HG03108 (cell line): ENCODE measurements at regions not wholly inside any gene's neighbourhood (a gene's known extent, or its start where the extent isn't known, plus 50 kb on each side); places are given as distances from the start of the nearest gene placed in this dataset.

Experiments used
- ATAC-seq: cut with Tn5 transposase; IDR thresholded peaks from one replicate; pipeline ENCODE4 v1.9.1; 2021; ENCODE audit warnings: moderate library complexity; ENCODE audit not compliant: unreplicated experiment

DNA sequence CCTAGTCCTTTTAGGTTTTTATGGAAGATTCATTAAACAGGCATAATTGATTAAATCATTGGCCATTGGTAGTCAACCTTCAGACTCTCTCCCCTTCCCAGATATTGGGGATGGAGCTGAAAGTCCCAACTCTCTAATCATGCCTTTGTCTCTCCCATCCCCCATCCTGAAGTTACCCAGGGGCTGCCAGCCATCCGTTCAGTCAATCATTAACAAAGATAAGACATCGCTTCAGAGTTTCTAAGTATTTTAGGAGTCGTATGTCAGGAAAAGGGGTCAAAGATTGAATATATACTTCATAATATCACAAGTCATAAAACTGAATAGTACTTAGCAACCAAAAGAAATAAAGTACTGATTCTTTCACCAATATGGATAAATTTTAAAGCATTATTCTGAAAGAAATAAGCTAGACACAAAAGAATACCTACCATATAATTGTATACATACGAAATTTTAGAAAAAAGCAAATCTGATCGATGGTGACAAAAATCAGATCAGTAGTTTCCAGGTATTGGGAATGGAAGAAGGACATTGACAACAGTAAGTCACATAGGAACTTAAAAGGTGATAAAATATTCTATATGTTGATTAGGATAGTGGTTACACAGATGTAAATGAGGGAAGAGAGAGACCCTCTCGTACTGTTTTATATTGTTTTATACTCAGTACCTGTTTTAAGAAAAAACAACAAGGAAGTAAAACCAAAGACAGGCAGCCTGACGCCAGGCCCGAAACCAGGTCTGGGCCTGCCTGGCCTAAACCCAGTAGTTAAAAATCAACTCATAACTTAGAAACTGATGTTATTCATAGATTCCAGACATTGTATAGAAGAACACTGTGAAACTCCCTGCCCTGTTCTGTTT lies 414.4 kb downstream of the DAD1 start:
- no peak for ATAC-seq

DNA sequence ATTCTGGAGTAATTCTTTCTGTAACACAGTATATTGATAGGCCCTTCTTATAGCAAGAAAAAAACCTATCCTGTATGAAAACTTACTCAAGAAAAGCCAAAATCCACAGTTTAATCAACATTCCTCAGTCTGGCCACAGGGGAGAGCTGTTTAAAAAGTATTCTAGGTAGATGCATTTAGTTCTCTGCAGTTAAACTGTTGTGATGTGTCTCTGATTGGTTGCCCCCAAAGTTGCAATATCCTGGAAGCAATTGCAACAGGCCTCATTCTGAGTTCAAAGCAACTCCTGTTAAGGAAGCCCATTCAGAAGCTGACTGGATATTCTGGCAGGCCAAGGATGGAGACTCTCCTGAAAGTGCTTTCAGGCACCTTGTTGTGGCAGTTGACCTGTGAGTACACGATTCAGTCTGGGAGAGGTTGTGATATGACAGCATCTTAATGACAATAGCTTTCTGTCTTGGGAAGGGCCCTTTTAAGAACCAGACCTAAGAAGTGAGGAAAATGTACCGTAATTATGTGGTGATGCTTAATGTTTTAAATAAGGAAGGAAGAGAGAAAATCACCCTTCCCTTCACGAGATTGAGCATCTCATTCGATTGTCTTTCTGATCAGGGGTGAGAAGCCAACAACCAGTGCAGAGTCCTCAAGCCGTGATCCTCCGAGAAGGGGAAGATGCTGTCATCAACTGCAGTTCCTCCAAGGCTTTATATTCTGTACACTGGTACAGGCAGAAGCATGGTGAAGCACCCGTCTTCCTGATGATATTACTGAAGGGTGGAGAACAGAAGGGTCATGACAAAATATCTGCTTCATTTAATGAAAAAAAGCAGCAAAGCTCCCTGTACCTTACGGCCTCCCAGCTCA lies 420.7 kb downstream of the DAD1 start:
- no peak for ATAC-seq

DNA sequence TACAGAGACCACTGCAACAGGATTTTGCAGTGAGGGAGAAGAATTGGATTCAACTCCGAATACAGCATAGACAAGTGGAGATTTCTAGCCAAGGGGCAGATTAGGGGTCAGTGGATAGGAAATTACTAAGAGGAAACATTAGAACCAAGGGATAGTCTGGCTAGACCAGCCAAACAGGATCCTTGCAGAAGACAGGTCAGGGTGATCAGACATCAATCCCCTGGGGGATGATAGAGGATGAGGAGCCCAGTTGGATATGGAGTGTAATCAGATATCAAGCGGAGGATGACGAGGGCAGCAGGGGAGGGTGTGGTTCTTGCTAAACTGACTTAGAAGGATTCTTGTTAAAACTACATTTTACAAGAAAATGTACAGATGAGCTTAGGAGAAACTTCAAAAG lies 424.4 kb downstream of the DAD1 start:
- ATAC-seq: no peak

GRCh38 chr14:22163051-22163450 lies 426.0 kb downstream of the DAD1 start:
- ATAC-seq: no peak

DNA sequence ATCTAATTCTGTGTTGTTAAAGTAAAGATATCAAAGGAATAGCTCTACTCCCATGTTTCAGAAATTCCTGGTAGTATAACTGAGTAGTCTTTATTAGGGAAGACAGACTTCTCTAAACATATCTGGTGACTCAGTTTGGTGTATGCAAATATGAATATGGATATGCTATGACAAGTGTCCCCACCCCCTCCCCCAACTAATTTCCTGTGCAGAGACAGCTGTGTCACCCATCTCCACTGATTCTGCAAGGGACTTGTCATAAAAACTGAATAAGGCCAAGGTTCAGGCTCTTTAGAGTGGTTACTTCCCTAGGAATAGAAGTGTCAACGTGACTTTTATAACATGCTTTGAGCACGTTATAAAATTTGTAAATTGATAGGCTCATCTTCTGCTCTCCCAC lies 429.1 kb downstream of the DAD1 start:
- ATAC-seq: no peak

GRCh38 chr14:22159099-22159498 lies 429.9 kb downstream of the DAD1 start:
- ATAC-seq: no peak

DNA sequence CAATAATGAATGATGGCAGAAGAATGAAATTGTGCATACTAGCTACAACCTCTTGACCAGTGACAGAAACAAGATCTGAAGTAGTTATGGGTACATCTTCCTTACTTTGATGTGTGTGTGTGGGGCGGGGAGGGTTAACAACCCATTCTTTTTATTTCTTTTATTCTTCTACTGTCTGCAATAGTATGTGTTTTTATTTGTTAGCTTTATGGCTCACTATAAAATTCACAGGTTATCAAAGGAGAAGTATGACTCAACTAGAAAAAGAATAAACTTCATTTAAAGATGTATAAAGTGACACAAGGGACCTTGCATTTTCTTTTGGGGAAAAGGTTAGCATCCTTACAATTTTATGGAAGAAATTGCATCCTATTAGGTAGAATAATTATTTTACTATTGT lies 430.5 kb downstream of the DAD1 start:
- ATAC-seq: no peak

- no peak for ATAC-seq
Observed at GRCh38 chr14:22155571-22155970, 433.5 kb downstream of the DAD1 start.

- no peak for ATAC-seq
Observed at GRCh38 chr14:22152903-22153302, 436.1 kb downstream of the DAD1 start.

DNA sequence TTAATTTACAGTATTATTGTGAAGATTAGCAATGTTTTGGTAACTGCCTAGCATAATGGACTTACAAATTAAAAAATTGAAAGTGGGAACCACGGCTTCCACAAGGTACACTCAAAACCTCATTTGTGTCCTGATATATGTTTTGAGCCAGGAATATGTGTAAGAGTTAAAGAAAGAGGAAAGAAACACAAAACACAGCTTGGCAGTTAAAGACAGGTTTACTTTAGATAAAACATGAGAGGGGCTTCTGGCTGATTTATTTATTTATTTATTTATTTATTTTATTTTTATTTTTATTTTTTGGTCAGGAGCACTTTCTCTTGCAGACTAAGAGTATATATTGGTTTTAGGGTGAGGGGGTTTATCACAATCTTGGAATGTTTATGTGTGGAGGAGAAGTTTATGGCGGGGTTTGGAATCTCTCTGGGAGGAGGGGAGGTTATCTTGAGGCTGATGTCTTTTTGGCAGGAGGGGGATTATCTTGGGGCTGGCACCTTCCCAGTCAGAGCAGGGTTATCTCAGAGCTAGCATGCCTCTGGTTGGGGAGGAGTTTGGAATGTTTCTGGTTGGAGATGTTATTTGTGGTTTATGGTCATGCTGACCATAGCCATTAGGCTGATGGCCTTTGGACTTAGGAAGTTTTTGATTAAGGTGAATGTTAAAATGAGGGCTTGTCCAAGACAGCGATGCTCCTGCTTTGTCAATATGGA lies 436.7 kb downstream of the DAD1 start:
- no peak for ATAC-seq

GRCh38 chr14:22151121-22151520 lies 437.9 kb downstream of the DAD1 start:
- ATAC-seq: no peak

GRCh38 chr14:22149058-22149457 lies 440.0 kb downstream of the DAD1 start:
- ATAC-seq: no peak

GRCh38 chr14:22147716-22148115 lies 441.3 kb downstream of the DAD1 start:
- ATAC-seq: no peak

- ATAC-seq: no peak
Observed at GRCh38 chr14:22143363-22143762, 445.7 kb downstream of the DAD1 start.

GRCh38 chr14:22140633-22141032 lies 448.4 kb downstream of the DAD1 start:
- no peak for ATAC-seq

DNA sequence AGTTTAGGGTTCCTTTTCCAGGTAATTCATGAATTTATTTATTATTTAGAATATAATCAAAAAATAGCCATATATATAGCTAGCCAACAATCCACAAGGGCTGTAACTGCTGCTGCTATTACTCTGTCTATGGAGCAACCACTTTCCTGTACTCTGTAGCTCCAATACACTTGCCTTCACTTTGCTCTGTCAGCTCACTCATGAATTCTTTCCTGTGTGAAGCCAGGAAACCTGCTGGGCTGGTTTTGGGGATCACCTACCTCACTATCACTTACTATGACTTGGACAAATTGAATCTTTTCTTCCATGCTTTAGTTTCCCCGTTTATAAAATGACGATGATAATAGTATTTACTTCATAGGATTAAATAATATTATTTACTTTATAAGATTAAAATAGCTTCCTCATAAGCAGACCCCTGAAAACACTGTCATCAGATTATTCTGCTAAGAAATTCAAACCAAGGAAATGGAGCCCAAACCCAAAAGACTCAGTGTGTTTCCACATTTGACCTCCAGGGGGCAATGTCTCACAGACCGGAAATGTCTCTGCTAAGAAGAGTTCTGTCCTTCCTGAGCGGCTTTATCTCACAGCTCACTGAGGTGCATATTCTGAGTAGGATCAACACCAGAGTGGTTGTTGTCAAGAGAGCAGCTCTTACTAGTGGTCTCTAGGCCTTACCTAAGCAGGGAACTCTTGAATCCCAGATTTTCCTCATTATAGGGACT lies 457.1 kb downstream of the DAD1 start:
- no peak for ATAC-seq

DNA sequence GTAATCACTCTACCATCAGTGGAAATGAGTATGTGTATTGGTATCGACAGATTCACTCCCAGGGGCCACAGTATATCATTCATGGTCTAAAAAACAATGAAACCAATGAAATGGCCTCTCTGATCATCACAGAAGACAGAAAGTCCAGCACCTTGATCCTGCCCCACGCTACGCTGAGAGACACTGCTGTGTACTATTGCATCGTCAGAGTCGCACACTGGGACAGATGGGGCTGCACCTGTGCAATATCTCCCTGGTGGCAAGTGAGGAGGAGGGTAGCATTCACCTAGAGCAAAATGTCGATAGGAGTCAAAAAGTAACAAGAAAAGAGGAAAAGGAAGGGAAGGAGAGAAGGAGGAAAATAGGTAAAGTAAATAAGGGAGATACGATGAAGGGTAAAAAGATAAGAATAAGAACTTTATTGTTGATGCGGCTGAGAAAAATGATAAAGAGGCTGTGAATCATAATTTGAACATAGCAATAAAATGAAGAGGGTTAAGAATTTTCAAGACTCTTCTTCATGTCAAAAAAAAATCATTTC lies 450.5 kb upstream of the OR4E1 start:
- no peak for ATAC-seq

GRCh38 chr14:22122829-22123560 lies 449.4 kb upstream of the OR4E1 start:
- ATAC-seq: no peak

- no peak for ATAC-seq
Observed at GRCh38 chr14:22122227-22122818, 448.7 kb upstream of the OR4E1 start.
